AG04450 (cell line): ENCODE measurements at regions not wholly inside any gene's neighbourhood (a gene's known extent, or its start where the extent isn't known, plus 50 kb on each side); places are given as distances from the start of the nearest gene placed in this dataset.
"Not testable (repeated sequence)": the region's sequence is repeated elsewhere in the genome, so short reads cannot be mapped to it uniquely, and the experiment has no call there.

Experiments used
- CTCF ChIA-PET: fragments of 300-600, 350-600 bp; formaldehyde crosslinking; extraction: SDS; loops from one replicate; lab custom pipeline; 2022; ENCODE audit warnings: antibody characterized with exemption, inconsistent platforms; lab: Charles Lee
- POLR2A ChIA-PET: fragments of 350-600 bp; formaldehyde crosslinking; extraction: SDS; loops from one replicate; lab custom pipeline; 2021; ENCODE audit warnings: antibody characterized with exemption, inconsistent platforms; lab: Yijun Ruan, JAX
- DNase-seq: peaks from one replicate; pipeline ENCODE4 v3.0.0-alpha.2; 2011; ENCODE audit warnings: low read depth, low spot score
- H3K27ac ChIP-seq: one replicate; pipeline ENCODE4 v1.5.1; 2012; ENCODE audit warnings: low read depth, low read length, control low read depth
- H3K27me3 ChIP-seq: one replicate; pipeline ENCODE4 v1.6.0; 2012; ENCODE audit warnings: low read length; ENCODE audit not compliant: control insufficient read depth, insufficient read depth
- H3K4me3 ChIP-seq: 2 replicates; pipeline ENCODE4 v1.5.1; 2011; ENCODE audit warnings: mild to moderate bottlenecking, low read depth, low read length, control low read depth
- H3K9me3 ChIP-seq: 2 replicates; pipeline ENCODE4 v1.5.1; 2012; ENCODE audit warnings: low read length; ENCODE audit not compliant: control insufficient read depth, insufficient read depth
- TF ChIP-seq, protein P1 (sequence below): IDR thresholded peaks from 2 replicates; pipeline ENCODE4 v1.5.1; 2011; ENCODE audit warnings: low read depth, low read length, control low read depth, inconsistent platforms

DNA sequence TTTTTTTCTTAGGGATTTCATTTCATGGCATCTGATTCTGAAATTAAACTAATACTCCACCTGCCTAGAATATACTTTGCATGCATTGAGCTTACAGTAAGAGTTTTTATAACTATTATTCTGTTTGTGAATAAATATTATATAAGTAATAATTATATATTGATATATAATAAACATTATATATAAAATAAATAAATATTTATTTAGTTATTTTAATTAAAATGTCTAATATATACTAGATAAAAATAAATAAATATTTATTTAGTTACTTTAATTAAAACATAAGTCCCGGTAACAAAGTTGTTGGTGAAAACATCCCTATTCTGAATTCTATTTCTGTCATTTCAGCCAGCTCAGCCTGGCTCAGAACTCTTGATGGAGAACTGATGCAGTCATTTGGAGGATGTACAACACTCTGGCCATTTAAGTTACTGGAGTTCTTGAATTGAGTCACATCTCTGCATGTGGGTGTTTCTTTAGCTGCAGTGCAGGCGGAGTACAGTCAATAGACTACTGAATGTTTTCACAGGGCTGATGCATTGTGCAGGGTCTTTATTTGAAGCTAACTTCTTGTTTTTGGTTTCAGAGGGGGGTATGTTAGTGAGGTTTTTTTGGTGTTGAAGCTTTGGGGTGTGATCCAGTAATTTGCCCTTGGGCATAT lies 508.9 kb upstream of the ADGRB3 start:
- no peak overlapping the region for H3K4me3 ChIP-seq
- TF ChIP-seq, protein P1, sequence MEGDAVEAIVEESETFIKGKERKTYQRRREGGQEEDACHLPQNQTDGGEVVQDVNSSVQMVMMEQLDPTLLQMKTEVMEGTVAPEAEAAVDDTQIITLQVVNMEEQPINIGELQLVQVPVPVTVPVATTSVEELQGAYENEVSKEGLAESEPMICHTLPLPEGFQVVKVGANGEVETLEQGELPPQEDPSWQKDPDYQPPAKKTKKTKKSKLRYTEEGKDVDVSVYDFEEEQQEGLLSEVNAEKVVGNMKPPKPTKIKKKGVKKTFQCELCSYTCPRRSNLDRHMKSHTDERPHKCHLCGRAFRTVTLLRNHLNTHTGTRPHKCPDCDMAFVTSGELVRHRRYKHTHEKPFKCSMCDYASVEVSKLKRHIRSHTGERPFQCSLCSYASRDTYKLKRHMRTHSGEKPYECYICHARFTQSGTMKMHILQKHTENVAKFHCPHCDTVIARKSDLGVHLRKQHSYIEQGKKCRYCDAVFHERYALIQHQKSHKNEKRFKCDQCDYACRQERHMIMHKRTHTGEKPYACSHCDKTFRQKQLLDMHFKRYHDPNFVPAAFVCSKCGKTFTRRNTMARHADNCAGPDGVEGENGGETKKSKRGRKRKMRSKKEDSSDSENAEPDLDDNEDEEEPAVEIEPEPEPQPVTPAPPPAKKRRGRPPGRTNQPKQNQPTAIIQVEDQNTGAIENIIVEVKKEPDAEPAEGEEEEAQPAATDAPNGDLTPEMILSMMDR, result no peak
- CTCF ChIA-PET, result no interaction called here
- DNase-seq, result no peak
- POLR2A ChIA-PET, result no interaction called here
- no peaks in the 10 kb centered on the region for H3K27me3 ChIP-seq
- peaks cover 2% of the 10 kb centered on the region; the same call in 1 of the 2 replicates for H3K9me3 ChIP-seq
- H3K27ac ChIP-seq, result no peak overlapping the region

DNA sequence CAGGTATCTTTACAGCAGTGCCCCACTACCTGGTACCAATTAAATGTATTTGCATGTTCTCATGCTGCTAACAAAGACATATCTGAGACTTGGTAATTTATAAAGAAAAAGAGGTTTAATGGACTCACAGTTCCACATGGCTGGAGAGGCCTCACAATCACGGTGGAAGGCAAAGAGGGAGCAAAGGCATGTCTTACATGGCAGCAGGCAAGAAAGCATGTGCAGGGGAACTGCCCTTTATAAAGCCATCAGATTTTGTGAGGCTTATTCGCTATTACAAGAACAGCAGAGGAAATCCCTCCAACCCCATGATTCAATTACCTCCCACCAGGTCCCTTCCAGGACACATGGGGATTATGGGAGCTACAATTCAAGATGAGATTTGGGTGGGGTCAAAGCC lies 512.1 kb upstream of the ADGRB3 start:
- POLR2A ChIA-PET, H3K27ac ChIP-seq, H3K4me3 ChIP-seq, H3K27me3 ChIP-seq, DNase-seq, H3K9me3 ChIP-seq, CTCF ChIA-PET: not testable (repeated sequence)

DNA sequence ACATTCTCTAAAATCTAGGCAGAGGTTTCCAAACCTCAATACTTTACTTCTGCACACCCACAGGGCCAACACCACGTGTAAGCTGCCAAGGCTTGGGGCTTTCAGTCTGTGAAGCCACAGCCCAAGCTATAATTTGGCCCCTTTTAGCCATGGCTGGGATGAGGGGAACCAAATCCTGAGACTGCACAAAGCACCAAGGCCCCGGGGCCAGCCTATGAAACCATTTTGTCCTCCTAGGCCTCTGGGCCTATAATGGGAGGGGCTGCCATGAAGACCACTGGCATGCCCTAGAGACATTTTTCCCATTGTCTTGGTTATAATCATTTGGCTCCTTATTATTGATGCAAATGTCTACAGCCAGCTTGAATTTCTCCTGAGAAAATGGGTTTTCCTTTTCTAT lies 513.0 kb upstream of the ADGRB3 start:
- H3K27me3 ChIP-seq, result no peaks in the 10 kb centered on the region
- ChIA-PET CTCF (no interaction called here), POLR2A (no interaction called here)
- TF ChIP-seq, protein P1, result no peak
- no peak for DNase-seq
- peaks cover 5% of the 10 kb centered on the region; the same call in 1 of the 2 replicates for H3K9me3 ChIP-seq
- H3K27ac ChIP-seq, result no peak overlapping the region
- H3K4me3 ChIP-seq, result no peak overlapping the region

DNA sequence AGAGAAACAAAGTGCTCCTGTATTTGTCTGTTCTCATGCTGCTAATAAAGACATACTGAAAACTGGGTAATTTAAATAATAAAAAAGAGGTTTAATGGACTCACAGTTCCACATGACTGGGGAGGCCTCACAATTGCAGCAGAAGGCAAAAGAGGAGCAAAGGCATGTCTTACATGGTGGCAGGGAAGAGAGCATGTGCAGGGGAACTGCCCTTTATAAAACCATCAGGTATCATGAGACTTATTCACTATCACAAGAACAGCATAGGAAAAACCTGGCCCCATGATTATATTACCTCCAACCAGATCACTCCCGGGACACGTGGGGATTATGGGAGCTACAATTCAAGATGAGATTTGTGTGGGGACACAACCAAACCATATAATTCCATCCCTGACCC lies 514.1 kb upstream of the ADGRB3 start:
- DNase-seq, POLR2A ChIA-PET, CTCF ChIA-PET, H3K27me3 ChIP-seq, H3K27ac ChIP-seq, H3K4me3 ChIP-seq, H3K9me3 ChIP-seq: not testable (repeated sequence)

DNA sequence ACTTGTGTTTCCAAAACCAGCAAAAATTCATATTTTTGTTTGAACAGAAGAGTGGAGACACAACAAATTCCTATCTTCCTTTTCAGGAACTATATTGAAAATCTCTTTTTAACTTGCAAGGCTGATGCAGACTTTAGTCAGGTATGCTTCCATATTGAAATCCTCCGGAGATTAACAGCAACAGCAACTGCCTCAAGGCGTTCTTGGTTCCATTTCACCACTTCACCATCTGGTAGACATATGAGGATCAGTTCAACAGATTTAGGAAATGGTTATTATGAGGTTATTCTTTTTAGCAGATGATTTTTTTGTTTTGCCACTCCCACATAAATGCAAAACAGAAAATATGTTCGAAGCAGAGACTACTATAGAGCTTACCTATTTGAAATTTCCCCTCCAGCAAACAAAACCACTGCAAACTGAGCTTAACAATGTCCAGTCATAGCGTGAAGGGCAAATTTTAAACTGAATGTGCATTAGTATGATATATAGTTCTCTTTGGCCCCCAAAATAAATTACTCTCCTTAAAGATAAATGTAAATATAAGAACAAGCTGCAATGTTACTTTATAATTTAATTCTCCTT lies 520.5 kb upstream of the ADGRB3 start:
- DNase-seq, result no peak
- CTCF ChIA-PET, result no interaction called here
- H3K4me3 ChIP-seq, result no peak overlapping the region

More for the DNA sequence above, 520.5 kb upstream of the ADGRB3 start:
- POLR2A ChIA-PET, result no interaction called here
- TF ChIP-seq, protein P1, result no peak
- Histone ChIP-seq H3K9me3 (0 out of 2 replicates have a peak, but pooled peaks cover 3% of the 10 kb centered on the region), H3K27me3 (no peaks in the 10 kb centered on the region), H3K27ac (no peak overlapping the region)
